ENCODE measurements at regions not wholly inside any gene's neighbourhood (a gene's known extent, or its start where the extent isn't known, plus 50 kb on each side); places are given as distances from the start of the nearest gene placed in this dataset.

- Histone ChIP-seq H3K27me3 (ENCODE audit: insufficient read depth, poor library complexity, severe bottlenecking) (no peaks in the 10 kb centered on the region), H3K4me3 (replicated peaks; ENCODE audit: insufficient read depth, low read length) (no peak overlapping the region), H3K27ac (replicated peaks) (no peak overlapping the region)
- DNase-seq (ENCODE audit: low read depth in 1 of 2, low spot score in 1 of 2) = no peak
- TF ChIP-seq SPI1 (IDR thresholded peaks at IDR 0.05; ENCODE audit: borderline replicate concordance, low read depth) (no peak), GABPA (IDR thresholded peaks at IDR 0.05; ENCODE audit: low read depth) (no peak), POLR2AphosphoS5 (IDR thresholded peaks at IDR 0.05; ENCODE audit: low read depth) (no peak), REST (IDR thresholded peaks at IDR 0.05; ENCODE audit: insufficient replicate concordance, low read depth) (no peak), CTCF (IDR thresholded peaks at IDR 0.05; ENCODE audit: insufficient read depth, low read length) (no peak)
Observed at GRCh38 chr9:97751531-97751930, 54.4 kb upstream of the XPA start.

GRCh38 chr9:97752274-97752673 is 55.1 kb upstream of the XPA start:
- H3K4me3 ChIP-seq (replicated peaks; ENCODE audit: insufficient read depth, low read length) = no peak overlapping the region
- no peak for TF ChIP-seq POLR2AphosphoS5 (IDR thresholded peaks at IDR 0.05; ENCODE audit: low read depth)
- TF ChIP-seq CTCF (IDR thresholded peaks at IDR 0.05; ENCODE audit: insufficient read depth, low read length) = no peak
- DNase-seq (ENCODE audit: low read depth in 1 of 2, low spot score in 1 of 2) = no peak
- H3K27me3 ChIP-seq (ENCODE audit: insufficient read depth, poor library complexity, severe bottlenecking) = no peaks in the 10 kb centered on the region
- no peak overlapping the region for H3K27ac ChIP-seq (replicated peaks)

GRCh38 chr9:97753364-97753763 is 56.2 kb upstream of the XPA start:
- Histone ChIP-seq H3K4me3 (replicated peaks; ENCODE audit: insufficient read depth, low read length) (no peak overlapping the region), H3K27me3 (ENCODE audit: insufficient read depth, poor library complexity, severe bottlenecking) (no peaks in the 10 kb centered on the region), H3K27ac (replicated peaks) (no peak overlapping the region)
- TF ChIP-seq CTCF (IDR thresholded peaks at IDR 0.05; ENCODE audit: insufficient read depth, low read length) (no peak), GABPA (IDR thresholded peaks at IDR 0.05; ENCODE audit: low read depth) (no peak)
- DNase-seq (ENCODE audit: low read depth in 1 of 2, low spot score in 1 of 2) = no peak

GRCh38 chr9:97753975-97754374 is 56.8 kb upstream of the XPA start:
- Histone ChIP-seq H3K4me3 (replicated peaks; ENCODE audit: insufficient read depth, low read length) (no peak overlapping the region), H3K27ac (replicated peaks) (no peak overlapping the region), H3K27me3 (ENCODE audit: insufficient read depth, poor library complexity, severe bottlenecking) (no peaks in the 10 kb centered on the region)
- peak in 1 of 2 experiments; percentile 18 for DNase-seq (ENCODE audit: low read depth in 1 of 2, low spot score in 1 of 2)
- no peak for TF ChIP-seq POLR2AphosphoS5 (IDR thresholded peaks at IDR 0.05; ENCODE audit: low read depth)
- TF ChIP-seq REST (IDR thresholded peaks at IDR 0.05; ENCODE audit: insufficient replicate concordance, low read depth) = no peak
- no peak for TF ChIP-seq CTCF (IDR thresholded peaks at IDR 0.05; ENCODE audit: insufficient read depth, low read length)

Data from HL-60 (cell line).